H9 (cell line): ENCODE measurements at regions not wholly inside any gene's neighbourhood (a gene's known extent, or its start where the extent isn't known, plus 50 kb on each side); places are given as distances from the start of the nearest gene placed in this dataset.

Experiments used
- DNase-seq: peaks from one replicate; pipeline ENCODE4 v3.0.0-alpha.2; 2017
- H2AFZ ChIP-seq: one replicate; pipeline ENCODE4 v1.6.1; 2013; ENCODE audit warnings: mild to moderate bottlenecking, low read length, control low read depth, moderate library complexity
- H2AK5ac ChIP-seq: 2 replicates; pipeline ENCODE4 v1.6.1; 2013; ENCODE audit warnings: low read length, control low read depth, mixed read lengths; ENCODE audit not compliant: insufficient read length
- H2BK120ac ChIP-seq: one replicate; pipeline ENCODE4 v1.6.1; 2013; ENCODE audit warnings: low read depth, mild to moderate bottlenecking, low read length, control low read depth, inconsistent platforms; ENCODE audit not compliant: poor library complexity, severe bottlenecking
- H2BK12ac ChIP-seq: 2 replicates; pipeline ENCODE4 v1.6.1; 2013; ENCODE audit warnings: low read length, control low read depth, mixed read lengths, low read depth; ENCODE audit not compliant: insufficient read length
- H2BK15ac ChIP-seq: 2 replicates; pipeline ENCODE4 v1.6.1; 2013; ENCODE audit warnings: low read depth, low read length, control low read depth
- H2BK20ac ChIP-seq: one replicate; pipeline ENCODE4 v1.6.1; 2013; ENCODE audit warnings: low read depth, mild to moderate bottlenecking, low read length, control low read depth, inconsistent platforms; ENCODE audit not compliant: poor library complexity, severe bottlenecking
- H2BK5ac ChIP-seq: 2 replicates; pipeline ENCODE4 v1.6.1; 2013; ENCODE audit warnings: low read length, control low read depth, mixed read lengths; ENCODE audit not compliant: insufficient read length
- H3K14ac ChIP-seq: 2 replicates; pipeline ENCODE4 v1.6.1; 2013; ENCODE audit warnings: low read length, control low read depth; ENCODE audit not compliant: insufficient read depth
- H3K18ac ChIP-seq: 2 replicates; pipeline ENCODE4 v1.6.1; 2013; ENCODE audit warnings: low read depth, mild to moderate bottlenecking, mixed read lengths, low read length, control low read depth; ENCODE audit not compliant: insufficient read length
- H3K23ac ChIP-seq: 2 replicates; pipeline ENCODE4 v1.6.1; 2013; ENCODE audit warnings: low read length, control low read depth, mixed read lengths, low read depth; ENCODE audit not compliant: insufficient read length
- H3K23me2 ChIP-seq: 2 replicates; pipeline ENCODE4 v1.6.1; 2013; ENCODE audit warnings: low read depth, mild to moderate bottlenecking, mixed read lengths, low read length, control low read depth; ENCODE audit not compliant: insufficient read length, poor library complexity, severe bottlenecking
- H3K27ac ChIP-seq: 2 replicates; pipeline ENCODE4 v1.5.1; 2013; ENCODE audit warnings: low read length, control low read depth, mixed read lengths, low read depth; ENCODE audit not compliant: insufficient read length
- H3K27me3 ChIP-seq: 2 replicates; pipeline ENCODE4 v1.6.1; 2013; ENCODE audit warnings: low read length, control low read depth, inconsistent platforms; ENCODE audit not compliant: insufficient read depth
- H3K4ac ChIP-seq: 2 replicates; pipeline ENCODE4 v1.6.1; 2013; ENCODE audit warnings: low read depth, mild to moderate bottlenecking, control low read depth, inconsistent platforms, low read length, moderate library complexity
- H3K4me1 ChIP-seq: 2 replicates; pipeline ENCODE4 v1.6.1; 2013; ENCODE audit warnings: low read length, control low read depth, inconsistent platforms; ENCODE audit not compliant: insufficient read depth
- H3K4me2 ChIP-seq: 2 replicates; pipeline ENCODE4 v1.6.1; 2013; ENCODE audit warnings: low read length, control low read depth, mixed read lengths; ENCODE audit not compliant: insufficient read length, insufficient read depth
- H3K56ac ChIP-seq: 2 replicates; pipeline ENCODE4 v1.6.1; 2013; ENCODE audit warnings: low read depth, mild to moderate bottlenecking, mixed read lengths, low read length, control low read depth; ENCODE audit not compliant: insufficient read length
- H3K79me1 ChIP-seq: 2 replicates; pipeline ENCODE4 v1.6.1; 2013; ENCODE audit warnings: low read depth, mild to moderate bottlenecking, moderate library complexity, low read length, control low read depth, inconsistent platforms; ENCODE audit not compliant: insufficient read depth, poor library complexity, severe bottlenecking
- H3K79me2 ChIP-seq: 2 replicates; pipeline ENCODE4 v1.6.1; 2013; ENCODE audit warnings: low read length, control low read depth, inconsistent platforms; ENCODE audit not compliant: insufficient read depth
- H3K9ac ChIP-seq: 2 replicates; pipeline ENCODE4 v1.6.1; 2013; ENCODE audit warnings: low read length, control low read depth, mixed read lengths; ENCODE audit not compliant: insufficient read length; ENCODE audit errors: extremely low read depth
- H3K9me3 ChIP-seq: one replicate; pipeline ENCODE4 v1.6.1; 2013; ENCODE audit warnings: low read depth, low read length, inconsistent platforms; ENCODE audit not compliant: control insufficient read depth
- H3T11ph ChIP-seq: one replicate; pipeline ENCODE4 v1.6.1; 2013; ENCODE audit warnings: mild to moderate bottlenecking, low read length, control low read depth, inconsistent platforms
- H4K20me1 ChIP-seq: one replicate; pipeline ENCODE4 v1.6.1; 2013; ENCODE audit not compliant: control insufficient read depth, insufficient read length, insufficient read depth
- H4K5ac ChIP-seq: 2 replicates; pipeline ENCODE4 v1.6.1; 2013; ENCODE audit warnings: low read depth, mild to moderate bottlenecking, mixed read lengths, low read length, control low read depth; ENCODE audit not compliant: insufficient read length
- H4K8ac ChIP-seq: replicated peaks from 2 replicates; pipeline ENCODE4 v1.6.1; 2013; ENCODE audit warnings: low read length, control low read depth, mixed read lengths, low read depth; ENCODE audit not compliant: insufficient read length
- H4K91ac ChIP-seq: 2 replicates; pipeline ENCODE4 v1.6.1; 2013; ENCODE audit warnings: low read depth, mild to moderate bottlenecking, moderate library complexity, mixed read lengths, low read length, control low read depth; ENCODE audit not compliant: insufficient read length
- H3K27ac Mint-ChIP-seq, 3 experiments: 2 replicates in 2 of 3; 3 replicates in 1 of 3; pipeline ENCODE4 v1.8.0; 2020 to 2021; ENCODE audit warnings: mixed read lengths in 3 of 3, mild to moderate bottlenecking in 1 of 3, moderate library complexity in 1 of 3
- H3K27me3 Mint-ChIP-seq: 2 replicates; pipeline ENCODE4 v1.8.0; 2021; ENCODE audit warnings: low read depth, mild to moderate bottlenecking, moderate library complexity, mixed read lengths
- H3K36me3 Mint-ChIP-seq, 3 experiments: 2 replicates in 2 of 3; 3 replicates in 1 of 3; pipeline ENCODE4 v1.8.0; 2020 to 2021; ENCODE audit warnings: low read depth in 3 of 3, mixed read lengths in 3 of 3; ENCODE audit not compliant: insufficient read depth in 1 of 3
- H3K4me1 Mint-ChIP-seq, 2 experiments: 2 replicates each; pipeline ENCODE4 v1.8.0; 2020; ENCODE audit warnings: mixed read lengths in 2 of 2
- H3K4me3 Mint-ChIP-seq, 2 experiments: 2 replicates in 1 of 2; 3 replicates in 1 of 2; pipeline ENCODE4 v1.8.0; 2020 to 2021; ENCODE audit warnings: mild to moderate bottlenecking in 2 of 2, mixed read lengths in 2 of 2, moderate library complexity in 1 of 2
- H3K9me3 Mint-ChIP-seq, 2 experiments: 2 replicates in 1 of 2; 3 replicates in 1 of 2; pipeline ENCODE4 v1.8.0; 2020; ENCODE audit warnings: mild to moderate bottlenecking in 2 of 2, mixed read lengths in 2 of 2, moderate library complexity in 1 of 2
- CTCF ChIP-seq: fragments of 200-600 bp; sonication (generic); conservative IDR thresholded peaks from 3 replicates; pipeline ENCODE4 v1.8.0; 2021; ENCODE audit warnings: antibody characterized with exemption, mild to moderate bottlenecking
- WGBS: extraction: QIAGEN DNeasy Blood & Tissue Kit; methylation state at CpG from one replicate; pipeline ENCODE4 v1.1.7; 2013; ENCODE audit warnings: missing lambda C conversion rate, low lambda C conversion rate, mixed read lengths; ENCODE audit not compliant: insufficient read length; ENCODE audit errors: extremely low coverage; 5-methylcytosine and 5-hydroxymethylcytosine counted together

- no peak overlapping the region for H3K27ac ChIP-seq
- no peaks in the 10 kb centered on the region for H3K23me2 ChIP-seq
- Mint-ChIP-seq H3K4me3 (no peak overlapping the region), H3K27ac (no peak overlapping the region), H3K9me3 (peaks cover 81 to 99% of the 10 kb centered on the region in 2 experiments), H3K4me1 (no peaks in the 10 kb centered on the region), H3K27me3 (peaks cover 6% of the 10 kb centered on the region), H3K36me3 (peaks cover 20 to 38% (median 25%) of the 10 kb centered on the region in 3 experiments)
- no peak overlapping the region for H2BK5ac ChIP-seq
- H3K23ac ChIP-seq = no peak overlapping the region
- no peak overlapping the region for H3K9ac ChIP-seq
- no peak overlapping the region for H2BK20ac ChIP-seq
- no peak overlapping the region for H3K56ac ChIP-seq
- H3K9me3 ChIP-seq = peaks cover 79% of the 10 kb centered on the region
- no peak overlapping the region for H3K14ac ChIP-seq
- H4K8ac ChIP-seq = no peak overlapping the region
- no peak overlapping the region for H4K5ac ChIP-seq
- no CpG with 5 or more reads among the region's 7 CpGs for WGBS
- no peak overlapping the region for H2AFZ ChIP-seq
- no peak overlapping the region for H3T11ph ChIP-seq
- H3K4ac ChIP-seq = no peak overlapping the region
- H3K18ac ChIP-seq = no peak overlapping the region
- H2BK15ac ChIP-seq = no peak overlapping the region
- no peak for DNase-seq
- no peaks in the 10 kb centered on the region for H4K20me1 ChIP-seq
- no peaks in the 10 kb centered on the region for H3K4me1 ChIP-seq
- no peaks in the 10 kb centered on the region for H3K79me1 ChIP-seq
- no peak overlapping the region for H3K4me2 ChIP-seq
- no peak overlapping the region for H2BK120ac ChIP-seq
- no peak overlapping the region for H4K91ac ChIP-seq
- no peak overlapping the region for H2BK12ac ChIP-seq
- H3K79me2 ChIP-seq = no peaks in the 10 kb centered on the region
- H3K27me3 ChIP-seq = no peaks in the 10 kb centered on the region
- no peak for TF ChIP-seq CTCF
- H2AK5ac ChIP-seq = no peak overlapping the region
Measured at GRCh38 chr22:47376322-47376700, 613.9 kb downstream of the TBC1D22A start.
